Activated naive CD4-positive, alpha-beta T cell treated with anti-CD3 and anti-CD28 coated beads, Interleukin-2, amount 50 U/mL, for 72 hours (primary cell): ENCODE measurements at regions not wholly inside any gene's neighbourhood (a gene's known extent, or its start where the extent isn't known, plus 50 kb on each side); places are given as distances from the start of the nearest gene placed in this dataset.
"Not testable (repeated sequence)": the region's sequence is repeated elsewhere in the genome, so short reads cannot be mapped to it uniquely, and the experiment has no call there.

Source experiments
- ATAC-seq, 2 donors: fragments of 150-1000 bp; cut with Tn5 transposase; 2 replicates each; pipeline ENCODE4 v1.10.0; 2021; ENCODE audit warnings: mild to moderate bottlenecking in 2 of 2, moderate library complexity in 2 of 2
- DNase-seq, 2 donors: peaks; one replicate each; pipeline ENCODE4 v3.0.0; 2021 to 2022; ENCODE audit warnings: low spot score in 2 of 2
- H3K27ac Mint-ChIP-seq, 2 donors: one replicate each; pipeline ENCODE4 v1.8.0; 2022; ENCODE audit warnings: mild to moderate bottlenecking in 2 of 2, mixed read lengths in 2 of 2
- H3K36me3 Mint-ChIP-seq, 2 donors: one replicate each; pipeline ENCODE4 v1.8.0; 2022; ENCODE audit warnings: mixed read lengths in 2 of 2
- H3K9me3 Mint-ChIP-seq, 2 donors: one replicate each; pipeline ENCODE4 v1.8.0; 2022; ENCODE audit warnings: mixed read lengths in 2 of 2

DNA sequence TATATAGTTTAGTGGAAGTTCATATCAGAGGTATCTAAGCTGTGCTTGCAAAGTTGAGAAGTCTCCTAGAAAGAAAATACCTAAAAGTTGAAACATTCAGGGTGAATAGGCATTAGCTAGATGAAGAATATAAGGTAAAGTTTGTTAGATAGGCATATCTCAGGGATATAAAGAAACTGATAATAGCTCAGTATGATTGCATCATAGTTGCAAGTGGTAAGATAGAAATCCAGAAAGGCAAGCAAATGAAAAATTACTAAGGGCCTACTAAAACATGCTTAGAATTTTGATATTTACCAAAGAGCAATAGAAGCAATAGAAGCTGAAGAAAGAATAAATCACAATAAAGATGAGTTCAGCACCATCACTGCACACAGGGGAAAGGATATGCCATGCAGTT, 610.0 kb upstream of the ADGRL3 start:
- Mint-ChIP-seq H3K9me3 (peaks cover 28 to 35% of the 10 kb centered on the region in 2 donors), H3K27ac (no peak overlapping the region), H3K36me3 (no peaks in the 10 kb centered on the region)
- DNase-seq = no peak
- ATAC-seq = no peak

DNA sequence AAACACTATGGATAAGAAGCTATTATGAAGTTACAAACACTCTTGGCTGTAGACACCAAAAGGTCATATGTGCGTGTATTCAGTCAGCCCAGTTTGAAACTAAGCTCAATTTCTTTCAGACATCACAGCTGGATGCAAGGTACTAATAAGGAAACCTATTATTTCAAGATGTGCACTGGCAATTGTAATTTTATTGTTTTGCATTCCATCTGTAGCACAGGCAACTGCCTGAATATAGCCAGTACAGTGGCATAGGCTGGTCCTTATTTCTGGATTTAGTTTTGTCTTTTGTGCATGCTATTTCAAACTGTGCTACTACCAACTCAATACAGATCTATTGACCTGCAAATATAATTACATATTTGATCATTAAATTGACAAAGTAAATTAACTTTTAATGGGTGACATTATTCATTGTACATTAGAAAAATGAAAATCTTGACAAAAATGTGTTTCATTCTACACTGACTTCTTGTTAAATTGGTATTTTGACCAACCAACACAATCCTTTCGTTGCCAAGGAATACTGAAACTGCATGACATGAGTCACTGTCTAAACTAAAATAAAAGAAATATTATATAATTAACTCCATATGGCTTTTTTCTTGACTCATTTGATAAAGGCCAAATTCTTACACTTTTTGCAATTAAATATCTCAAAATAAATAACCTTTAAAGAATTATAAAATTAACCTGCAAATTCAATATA, 594.3 kb upstream of the ADGRL3 start:
- Mint-ChIP-seq H3K9me3 (peaks cover 13 to 27% of the 10 kb centered on the region in 2 donors), H3K36me3 (peaks cover 0 to 4% of the 10 kb centered on the region in 2 donors), H3K27ac (no peak overlapping the region)
- no peak for ATAC-seq
- DNase-seq = no peak

DNA sequence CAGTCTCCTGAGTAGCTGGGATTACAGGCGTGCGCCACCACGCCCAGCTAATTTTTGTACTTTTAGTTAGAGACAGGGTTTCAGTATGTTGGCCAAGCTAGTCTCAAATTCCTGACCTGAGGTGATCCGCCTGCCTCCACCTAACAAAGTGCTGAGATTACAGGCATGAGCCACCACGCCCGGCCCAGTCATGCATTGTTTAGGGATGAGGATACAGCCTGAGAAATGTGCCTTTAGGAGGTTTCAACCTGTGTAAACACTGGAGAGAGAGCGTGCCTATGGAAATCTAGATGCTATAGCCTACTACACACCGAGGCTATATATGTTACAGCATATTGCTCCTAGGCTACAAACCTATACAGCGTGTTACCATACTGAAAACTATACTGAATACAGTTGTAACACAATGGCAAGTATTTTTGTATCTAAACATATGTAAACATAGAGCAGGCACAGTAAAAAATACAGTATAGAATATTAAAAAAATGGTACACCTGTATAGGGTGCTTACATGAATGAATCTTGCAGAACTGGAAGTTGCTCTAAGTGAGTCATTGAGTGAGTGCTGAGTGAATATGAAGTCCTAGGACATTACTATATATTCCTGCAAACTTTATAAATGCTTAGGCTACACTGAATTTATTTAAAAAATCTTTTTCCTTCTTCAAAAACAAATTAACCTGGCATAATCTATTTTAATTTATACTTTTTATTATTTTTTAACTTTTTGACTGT, 588.2 kb upstream of the ADGRL3 start:
- ATAC-seq (no peak), DNase-seq (no peak)
- Mint-ChIP-seq H3K27ac (no peak overlapping the region), H3K9me3 (peaks cover 23 to 32% of the 10 kb centered on the region in 2 donors), H3K36me3 (no peaks in the 10 kb centered on the region)

DNA sequence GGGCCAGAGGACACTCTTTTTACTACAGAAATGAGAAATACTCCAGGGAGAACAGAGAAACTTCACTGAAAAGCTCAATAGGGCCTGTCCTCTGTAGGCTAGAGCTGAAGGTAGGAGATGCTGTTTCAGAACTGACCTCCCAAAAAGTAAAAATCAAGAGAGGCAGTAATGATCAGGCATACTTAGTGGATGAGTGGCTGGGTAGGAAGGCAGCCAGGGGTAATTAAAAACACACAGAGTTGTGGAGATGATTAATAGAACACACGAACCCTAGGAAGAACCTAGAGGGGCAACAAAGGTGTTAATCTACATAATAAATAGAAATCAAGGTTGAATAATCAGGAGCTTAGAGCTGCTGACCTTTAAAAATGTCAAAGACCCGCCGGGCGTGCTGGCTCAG, 582.4 kb upstream of the ADGRL3 start:
- Mint-ChIP-seq H3K9me3 (peaks cover 27 to 42% of the 10 kb centered on the region in 2 donors), H3K36me3 (peaks cover 0 to 6% of the 10 kb centered on the region in 2 donors), H3K27ac (no peak overlapping the region)
- DNase-seq = no peak
- ATAC-seq = no peak

DNA sequence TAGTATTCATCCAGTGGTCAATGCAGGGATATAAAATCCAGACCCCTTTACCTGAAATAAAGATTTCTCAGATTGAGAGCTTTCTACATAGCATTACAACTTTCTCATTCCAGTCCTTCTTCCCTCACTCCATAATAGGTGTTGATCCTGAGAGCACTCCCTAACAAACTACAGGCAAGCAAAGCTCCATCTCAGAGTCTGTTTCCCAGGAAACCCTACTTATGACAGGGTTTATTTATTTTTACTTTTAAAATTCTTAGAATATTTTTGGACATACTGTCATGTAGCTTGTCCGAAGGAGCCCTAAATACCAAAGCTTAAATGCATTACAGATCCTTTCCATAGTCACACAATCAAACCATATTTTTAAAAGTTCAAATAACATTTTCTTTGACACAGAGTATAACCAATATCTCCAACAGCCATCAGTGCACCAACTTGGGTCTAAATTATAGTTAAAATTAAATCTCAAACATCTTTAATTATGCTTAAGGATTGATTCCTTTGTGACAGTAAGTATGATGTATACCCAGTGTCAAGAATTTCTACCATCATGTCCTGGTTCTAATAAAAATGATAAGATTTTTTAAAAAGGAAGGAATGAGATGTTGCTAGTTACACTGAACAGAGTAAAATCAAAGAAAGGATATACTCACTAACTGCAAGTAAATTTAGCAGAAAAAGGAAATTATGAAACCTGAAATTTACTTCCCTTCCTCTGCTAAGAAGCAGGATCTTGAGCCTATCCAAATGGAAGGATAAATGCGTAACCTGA, 580.4 kb upstream of the ADGRL3 start:
- peaks cover 0 to 6% of the 10 kb centered on the region in 2 donors for H3K36me3 Mint-ChIP-seq
- ATAC-seq = no peak

DNA sequence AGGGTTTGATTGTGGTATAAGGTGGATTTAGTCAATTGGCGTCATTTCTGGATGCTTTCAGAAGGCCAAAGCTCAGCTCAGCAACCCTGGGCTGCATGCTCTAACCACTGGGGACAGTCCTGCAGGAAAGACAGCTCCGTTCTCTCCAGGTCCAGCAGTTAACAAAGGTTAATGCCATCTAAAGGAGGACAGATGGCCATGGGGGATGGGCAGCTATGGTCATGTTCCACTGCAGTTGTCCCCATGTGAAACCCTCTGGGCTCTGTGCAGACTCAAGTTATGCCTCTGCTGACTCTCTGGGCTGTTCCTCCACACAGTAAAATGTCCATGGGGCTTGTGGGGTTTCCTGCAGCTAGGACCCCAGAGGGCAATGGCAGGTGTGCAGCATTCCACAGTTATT, 562.1 kb upstream of the ADGRL3 start:
- no peak for ATAC-seq
- Mint-ChIP-seq H3K9me3 (peaks cover 22 to 30% of the 10 kb centered on the region in 2 donors), H3K27ac (no peak overlapping the region), H3K36me3 (no peaks in the 10 kb centered on the region)
- DNase-seq = no peak

More for the DNA sequence above, 580.4 kb upstream of the ADGRL3 start:
- peaks cover 23 to 37% of the 10 kb centered on the region in 2 donors for H3K9me3 Mint-ChIP-seq
- no peak for DNase-seq
- no peak overlapping the region for H3K27ac Mint-ChIP-seq

DNA sequence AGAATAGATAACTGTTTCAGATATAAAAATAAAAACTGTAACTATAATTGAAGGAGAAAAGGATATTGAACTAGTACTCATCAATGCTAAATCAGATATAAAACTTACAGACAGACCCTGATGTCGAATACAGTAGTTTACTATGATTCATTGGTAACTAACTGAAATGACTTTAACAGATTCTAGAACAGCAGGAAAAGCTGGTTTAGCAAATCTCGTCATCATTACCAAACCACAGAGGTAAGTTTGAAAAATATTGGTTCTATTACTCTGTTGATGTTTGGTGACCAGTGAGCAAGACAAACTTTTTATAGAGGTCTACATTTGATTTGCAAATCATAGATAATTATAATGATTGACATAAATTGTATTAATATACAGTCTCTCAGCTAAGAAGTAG, 551.4 kb upstream of the ADGRL3 start:
- no peak for DNase-seq
- no peak for ATAC-seq

DNA sequence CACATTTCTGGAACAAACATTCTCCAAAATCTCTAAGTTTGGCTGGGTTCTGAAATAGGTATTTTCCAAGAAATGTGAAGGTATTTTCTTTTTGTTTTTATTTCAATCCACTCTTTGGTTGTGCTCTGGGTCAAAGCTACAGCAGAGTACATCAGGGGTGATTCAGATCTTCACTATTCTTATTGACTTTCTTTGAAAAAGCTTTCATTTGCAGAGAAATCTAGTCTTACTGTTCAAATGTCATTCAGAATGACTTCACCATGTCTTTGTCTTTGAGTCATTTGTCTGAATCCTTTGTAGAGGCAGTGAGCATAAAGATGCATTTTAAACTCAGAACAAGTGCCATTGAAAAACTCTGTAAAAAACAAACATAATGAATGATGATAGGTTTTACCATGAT, 547.2 kb upstream of the ADGRL3 start:
- Mint-ChIP-seq H3K9me3 (peaks cover 6 to 16% of the 10 kb centered on the region in 2 donors), H3K36me3 (no peaks in the 10 kb centered on the region), H3K27ac (no peak overlapping the region)
- DNase-seq (no peak), ATAC-seq (no peak)

More for the DNA sequence above, 551.4 kb upstream of the ADGRL3 start:
- no peak overlapping the region for H3K27ac Mint-ChIP-seq
- H3K36me3 Mint-ChIP-seq = no peaks in the 10 kb centered on the region
- H3K9me3 Mint-ChIP-seq = peaks cover 4 to 9% of the 10 kb centered on the region in 2 donors

DNA sequence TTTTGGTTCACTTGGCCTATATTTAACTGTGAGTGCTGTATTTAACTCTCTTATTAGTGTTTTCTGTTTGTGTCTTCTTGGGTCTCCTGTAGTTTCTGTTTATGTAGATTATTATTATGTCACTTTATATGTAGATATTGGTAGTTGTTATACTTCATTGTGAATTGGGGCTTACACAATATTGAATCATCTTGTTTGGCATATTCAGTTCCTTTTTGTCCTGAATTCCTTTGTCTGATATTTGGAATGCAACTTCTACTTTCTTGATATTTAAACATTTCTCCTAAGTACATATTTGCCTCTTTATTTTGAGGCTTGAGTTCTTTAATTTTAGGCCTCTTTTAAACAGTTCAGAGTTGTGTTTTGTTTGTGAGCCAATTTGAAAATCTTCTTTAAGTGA, 544.8 kb upstream of the ADGRL3 start:
- ATAC-seq (no peak), DNase-seq (no peak)
- Mint-ChIP-seq H3K27ac (no peak overlapping the region), H3K9me3 (peaks cover 10 to 16% of the 10 kb centered on the region in 2 donors), H3K36me3 (no peaks in the 10 kb centered on the region)

DNA sequence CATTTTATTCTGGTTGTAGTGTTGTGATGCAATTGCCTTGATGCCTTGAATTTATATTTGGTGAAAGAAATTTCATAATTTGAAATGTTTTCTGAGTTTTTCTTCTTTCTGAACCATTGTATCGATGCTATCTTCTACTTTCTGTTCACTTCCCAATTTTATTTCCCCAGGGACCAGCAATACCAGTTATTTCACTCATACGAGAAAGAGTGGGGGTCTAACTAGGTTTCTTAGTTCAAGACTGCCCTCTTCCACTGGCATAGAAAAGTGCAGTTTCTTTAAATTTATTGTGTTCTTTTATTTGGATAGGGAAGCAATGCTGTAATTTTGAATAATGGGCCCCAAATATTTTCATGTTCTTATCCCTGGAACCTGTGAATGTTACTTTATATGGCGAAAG, 544.0 kb upstream of the ADGRL3 start:
- no peaks in the 10 kb centered on the region for H3K36me3 Mint-ChIP-seq
- no peak overlapping the region for H3K27ac Mint-ChIP-seq
- no peak for DNase-seq
- no peak for ATAC-seq
- peaks cover 10 to 16% of the 10 kb centered on the region in 2 donors for H3K9me3 Mint-ChIP-seq

DNA sequence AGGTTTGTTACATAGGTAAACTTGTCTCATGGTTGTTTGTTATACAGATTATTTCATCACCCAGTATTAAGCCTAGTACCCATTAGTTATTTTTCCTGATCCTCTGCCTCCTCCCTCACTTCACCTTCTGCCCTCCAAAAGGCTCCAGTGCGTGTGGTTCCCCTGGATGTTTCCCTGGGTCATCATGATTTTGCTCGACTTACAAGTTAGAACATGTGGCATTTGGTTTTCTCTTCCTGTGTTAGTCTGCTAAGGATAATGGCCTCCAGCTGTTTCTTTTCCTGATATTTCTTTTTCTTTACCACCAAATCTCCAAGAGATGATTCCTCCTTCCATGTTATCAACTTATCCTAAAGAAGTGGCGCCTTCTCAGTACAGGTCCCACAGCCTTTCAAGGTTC, 543.1 kb upstream of the ADGRL3 start:
- ATAC-seq = no peak
- Mint-ChIP-seq H3K36me3 (no peaks in the 10 kb centered on the region), H3K27ac (no peak overlapping the region), H3K9me3 (peaks cover 10 to 19% of the 10 kb centered on the region in 2 donors)
- no peak for DNase-seq

DNA sequence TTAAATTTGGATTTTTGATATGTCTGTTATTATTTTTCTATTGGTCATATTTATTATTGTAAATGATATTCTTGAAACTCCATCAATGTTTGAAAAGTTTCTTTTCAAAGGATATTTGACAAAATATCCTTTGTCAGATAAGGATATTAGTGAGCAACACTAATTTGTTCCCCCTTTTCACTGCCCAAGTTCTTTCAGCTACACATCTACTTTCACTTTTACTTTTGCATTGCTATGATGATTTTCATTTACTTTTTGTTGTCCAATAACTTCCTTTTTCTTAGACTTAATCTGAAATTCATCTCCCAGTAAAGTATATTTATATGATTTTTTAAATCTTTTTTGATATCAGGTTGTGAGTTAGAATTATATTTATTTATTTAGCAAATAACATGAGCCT, 542.3 kb upstream of the ADGRL3 start:
- Mint-ChIP-seq H3K27ac (no peak overlapping the region), H3K36me3 (no peaks in the 10 kb centered on the region), H3K9me3 (peaks cover 10 to 22% of the 10 kb centered on the region in 2 donors)
- no peak for DNase-seq
- no peak for ATAC-seq

DNA sequence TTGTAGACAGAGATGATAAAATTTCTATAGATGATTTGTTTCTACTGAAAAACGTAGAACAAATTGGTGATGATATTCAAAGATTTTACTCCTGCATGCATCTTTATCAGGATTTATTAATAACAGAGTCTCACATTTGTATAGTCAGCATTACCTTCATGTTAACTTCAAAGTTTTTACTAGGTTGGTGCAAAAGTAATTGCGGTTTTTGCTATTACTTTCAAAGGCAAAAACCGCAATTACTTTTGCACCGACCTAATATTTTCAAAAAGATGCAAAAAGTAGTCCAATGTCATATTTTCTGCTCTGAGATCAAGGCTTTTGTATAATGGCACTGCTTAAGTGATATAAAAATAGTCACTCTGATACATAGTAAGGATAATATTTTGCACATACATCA, 536.4 kb upstream of the ADGRL3 start:
- ATAC-seq = no peak
- Mint-ChIP-seq H3K36me3 (no peaks in the 10 kb centered on the region), H3K27ac (no peak overlapping the region), H3K9me3 (peaks cover 12 to 13% of the 10 kb centered on the region in 2 donors)
- DNase-seq = no peak

DNA sequence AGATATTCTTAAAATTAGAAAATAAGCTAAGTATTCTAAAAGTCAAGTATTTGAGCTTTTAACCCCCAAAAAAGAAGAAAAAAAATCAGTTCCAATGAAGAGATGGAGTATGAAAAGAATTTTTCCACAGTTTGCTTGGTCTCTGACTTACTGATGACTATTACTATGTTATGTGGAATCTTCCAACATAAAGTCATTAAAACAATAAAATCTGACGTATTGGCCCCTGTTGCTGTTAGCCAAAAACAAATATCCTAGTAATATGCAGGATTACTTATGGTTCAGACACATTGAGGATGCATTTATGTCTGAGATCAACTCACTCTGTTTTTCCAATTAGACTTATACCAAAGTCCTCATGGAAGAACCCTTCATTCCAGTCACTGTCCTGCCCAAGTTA, 517.2 kb upstream of the ADGRL3 start:
- no peaks in the 10 kb centered on the region for H3K36me3 Mint-ChIP-seq
- ATAC-seq = no peak
- DNase-seq = no peak

DNA sequence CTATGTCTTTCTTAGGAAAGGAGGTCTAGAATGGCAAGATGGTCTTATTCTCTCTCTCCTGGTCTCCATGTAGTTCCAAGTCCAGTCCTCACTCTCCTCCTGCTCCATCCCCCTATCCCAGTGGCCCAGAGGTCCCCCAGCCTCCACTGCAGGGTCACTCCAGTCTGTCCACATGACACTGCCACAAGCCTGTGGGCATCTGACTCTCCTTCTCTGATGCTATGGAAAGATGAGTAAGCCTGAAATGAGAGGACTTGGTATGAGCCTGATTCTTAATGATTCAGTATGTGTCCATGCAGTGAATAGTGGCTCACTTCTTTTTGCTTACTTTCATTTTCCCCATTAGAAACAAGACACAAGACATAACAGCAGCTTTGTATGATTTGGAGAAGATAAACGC, 516.8 kb upstream of the ADGRL3 start:
- no peaks in the 10 kb centered on the region for H3K36me3 Mint-ChIP-seq
- peaks cover 0 to 7% of the 10 kb centered on the region in 2 donors for H3K9me3 Mint-ChIP-seq
- ATAC-seq = no peak
- no peak overlapping the region for H3K27ac Mint-ChIP-seq
- DNase-seq = no peak

More for the DNA sequence above, 517.2 kb upstream of the ADGRL3 start:
- H3K9me3 Mint-ChIP-seq = peaks cover 0 to 7% of the 10 kb centered on the region in 2 donors
- no peak overlapping the region for H3K27ac Mint-ChIP-seq

DNA sequence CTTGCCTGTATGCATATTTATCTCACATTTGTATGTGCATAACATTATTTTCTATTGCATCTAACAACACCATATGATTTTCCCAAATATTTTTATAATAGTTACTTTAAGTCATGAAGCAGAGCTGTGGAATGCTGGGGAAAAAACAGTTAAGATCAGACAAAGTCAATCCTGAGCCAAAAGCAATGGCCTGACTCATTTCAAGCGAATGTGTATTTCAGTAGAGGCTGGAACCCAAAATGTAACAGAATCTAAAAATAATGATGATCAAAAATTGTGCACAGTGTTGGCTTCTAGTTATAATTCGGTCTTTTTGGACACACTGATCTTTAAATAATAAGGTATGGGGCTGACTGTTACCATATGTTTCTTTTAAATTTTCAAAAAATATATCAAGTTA, 516.2 kb upstream of the ADGRL3 start:
- DNase-seq = no peak
- Mint-ChIP-seq H3K27ac (no peak overlapping the region), H3K36me3 (no peaks in the 10 kb centered on the region), H3K9me3 (peaks cover 0 to 7% of the 10 kb centered on the region in 2 donors)
- no peak for ATAC-seq

DNA sequence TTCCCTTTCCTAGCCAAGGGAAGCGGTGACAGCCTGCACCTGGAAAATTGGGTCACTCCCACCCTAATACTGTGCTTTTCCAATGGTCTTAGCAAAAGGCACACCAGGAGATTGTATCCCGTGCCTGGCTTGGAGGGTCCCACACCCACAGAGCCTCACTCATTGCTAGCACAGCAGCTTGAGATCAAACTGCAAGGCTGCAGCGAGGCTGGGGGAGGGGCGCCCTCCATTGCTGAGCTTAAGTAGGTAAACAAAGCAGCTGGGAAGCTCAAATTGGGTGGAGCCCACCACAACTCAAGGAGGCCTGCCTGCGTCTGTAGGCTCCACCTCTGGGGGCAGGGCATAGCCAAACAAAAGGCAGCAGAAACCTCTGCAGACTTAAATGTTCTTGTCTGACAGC, 504.1 kb upstream of the ADGRL3 start:
- not testable (repeated sequence) for H3K27ac Mint-ChIP-seq, DNase-seq, ATAC-seq
- Mint-ChIP-seq H3K9me3 (peaks cover 26 to 30% of the 10 kb centered on the region in 2 donors), H3K36me3 (peaks cover 11 to 12% of the 10 kb centered on the region in 2 donors)
